ENCODE measurements at regions not wholly inside any gene's neighbourhood (a gene's known extent, or its start where the extent isn't known, plus 50 kb on each side); places are given as distances from the start of the nearest gene placed in this dataset.

DNA sequence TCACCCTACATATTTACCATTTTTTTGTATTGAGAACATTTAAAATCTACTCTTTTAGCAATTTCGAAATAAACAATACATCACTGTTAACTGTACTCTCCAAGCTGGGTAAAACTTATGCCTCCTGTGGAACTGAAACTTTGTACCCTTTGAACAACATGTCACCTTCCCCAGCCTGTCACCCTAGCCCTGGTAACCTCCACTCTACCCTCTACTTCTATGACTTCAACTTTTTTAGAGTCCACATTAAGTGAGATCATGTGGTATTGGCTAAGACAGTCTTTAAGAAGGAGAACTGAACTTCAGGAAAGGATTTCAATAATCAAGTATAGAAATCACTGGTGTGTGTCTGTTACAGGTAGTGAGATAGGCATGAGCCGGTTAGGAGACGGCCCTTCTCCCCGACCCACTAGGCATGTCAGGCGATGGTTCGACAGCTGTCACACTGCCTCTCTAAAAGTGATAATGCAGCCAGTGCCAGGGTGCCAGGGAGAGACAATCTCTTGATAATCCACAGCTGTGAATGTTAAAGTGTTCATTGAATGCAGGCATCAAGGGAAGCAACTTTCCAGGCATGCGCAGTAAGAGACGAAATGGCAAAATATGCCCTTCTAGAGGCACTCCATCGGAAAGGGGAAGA, 74.6 kb upstream of the RNF152 start:
- intact Hi-C loops (cut with DNase I): no loop called here
- no peak for DNase-seq (ENCODE audit: low spot score)
- no peak overlapping the region for H3K27ac ChIP-seq
- H3K9me3 ChIP-seq: no peaks in the 10 kb centered on the region
- no peaks in the 10 kb centered on the region for H3K27me3 ChIP-seq (replicated peaks; ENCODE audit: insufficient read depth)
- WGBS: 97% methylated on average over 9 of the region's 9 CpGs
- no peak for TF ChIP-seq POLR2A (IDR thresholded peaks at IDR 0.05)
- no peak for TF ChIP-seq CTCF (IDR thresholded peaks at IDR 0.05)
- no peak for TF ChIP-seq POLR2AphosphoS5 (IDR thresholded peaks at IDR 0.05)
- no peaks in the 10 kb centered on the region for H3K4me1 ChIP-seq (replicated peaks)
- no peak overlapping the region for H3K4me3 ChIP-seq
- H3K36me3 ChIP-seq: no peaks in the 10 kb centered on the region

GRCh38 chr18:61965311-61965710, 72.5 kb upstream of the RNF152 start:
- intact Hi-C loops (cut with DNase I): no loop called here
- Histone ChIP-seq H3K4me3 (no peak overlapping the region), H3K27me3 (replicated peaks; ENCODE audit: insufficient read depth) (no peaks in the 10 kb centered on the region), H3K4me1 (replicated peaks) (peaks cover 4% of the 10 kb centered on the region), H3K27ac (no peak overlapping the region), H3K36me3 (no peaks in the 10 kb centered on the region), H3K9me3 (no peaks in the 10 kb centered on the region)
- DNase-seq (ENCODE audit: low spot score): no peak
- no peak for TF ChIP-seq POLR2A (IDR thresholded peaks at IDR 0.05)
- no peak for TF ChIP-seq CTCF (IDR thresholded peaks at IDR 0.05)
- TF ChIP-seq POLR2AphosphoS5 (IDR thresholded peaks at IDR 0.05): no peak
- WGBS: 92% methylated on average over 6 of the region's 6 CpGs

GRCh38 chr18:61964616-61965015, 71.8 kb upstream of the RNF152 start:
- peaks cover 4% of the 10 kb centered on the region for H3K4me1 ChIP-seq (replicated peaks)
- H3K36me3 ChIP-seq: no peaks in the 10 kb centered on the region
- H3K4me3 ChIP-seq: no peak overlapping the region
- H3K27ac ChIP-seq: no peak overlapping the region
- intact Hi-C loops (cut with DNase I): no loop called here
- DNase-seq (ENCODE audit: low spot score): no peak
- no peaks in the 10 kb centered on the region for H3K27me3 ChIP-seq (replicated peaks; ENCODE audit: insufficient read depth)
- TF ChIP-seq POLR2AphosphoS5 (IDR thresholded peaks at IDR 0.05) (no peak), POLR2A (IDR thresholded peaks at IDR 0.05) (no peak), CTCF (IDR thresholded peaks at IDR 0.05) (no peak)
- H3K9me3 ChIP-seq: no peaks in the 10 kb centered on the region

DNA sequence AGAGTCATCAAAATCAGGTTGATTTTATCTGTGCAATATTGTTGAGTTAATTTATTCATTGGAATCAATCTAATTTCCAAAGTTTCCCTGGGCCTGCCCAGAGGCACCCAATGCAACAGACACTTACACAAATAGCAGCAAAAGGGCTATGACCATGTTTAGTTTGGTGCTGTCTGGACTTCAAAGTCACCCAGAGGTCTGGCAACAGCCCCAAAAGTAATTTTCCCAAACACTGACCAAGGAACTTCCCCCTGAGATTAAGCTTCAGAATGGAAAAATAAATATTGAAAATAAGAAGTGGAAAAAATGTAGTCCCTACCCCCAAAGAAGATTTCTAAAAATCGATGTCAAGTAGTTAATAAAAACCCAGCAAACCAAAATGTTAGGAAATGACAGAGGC, 70.9 kb upstream of the RNF152 start:
- Histone ChIP-seq H3K4me1 (replicated peaks) (peaks cover 4% of the 10 kb centered on the region), H3K9me3 (no peaks in the 10 kb centered on the region), H3K27me3 (replicated peaks; ENCODE audit: insufficient read depth) (no peaks in the 10 kb centered on the region), H3K36me3 (no peaks in the 10 kb centered on the region), H3K4me3 (no peak overlapping the region), H3K27ac (no peak overlapping the region)
- intact Hi-C loops (cut with DNase I): no loop called here
- WGBS: 46% methylated on average over 1 of the region's 1 CpG
- DNase-seq (ENCODE audit: low spot score): no peak
- TF ChIP-seq POLR2AphosphoS5 (IDR thresholded peaks at IDR 0.05) (no peak), CTCF (IDR thresholded peaks at IDR 0.05) (no peak), POLR2A (IDR thresholded peaks at IDR 0.05) (no peak)

DNA sequence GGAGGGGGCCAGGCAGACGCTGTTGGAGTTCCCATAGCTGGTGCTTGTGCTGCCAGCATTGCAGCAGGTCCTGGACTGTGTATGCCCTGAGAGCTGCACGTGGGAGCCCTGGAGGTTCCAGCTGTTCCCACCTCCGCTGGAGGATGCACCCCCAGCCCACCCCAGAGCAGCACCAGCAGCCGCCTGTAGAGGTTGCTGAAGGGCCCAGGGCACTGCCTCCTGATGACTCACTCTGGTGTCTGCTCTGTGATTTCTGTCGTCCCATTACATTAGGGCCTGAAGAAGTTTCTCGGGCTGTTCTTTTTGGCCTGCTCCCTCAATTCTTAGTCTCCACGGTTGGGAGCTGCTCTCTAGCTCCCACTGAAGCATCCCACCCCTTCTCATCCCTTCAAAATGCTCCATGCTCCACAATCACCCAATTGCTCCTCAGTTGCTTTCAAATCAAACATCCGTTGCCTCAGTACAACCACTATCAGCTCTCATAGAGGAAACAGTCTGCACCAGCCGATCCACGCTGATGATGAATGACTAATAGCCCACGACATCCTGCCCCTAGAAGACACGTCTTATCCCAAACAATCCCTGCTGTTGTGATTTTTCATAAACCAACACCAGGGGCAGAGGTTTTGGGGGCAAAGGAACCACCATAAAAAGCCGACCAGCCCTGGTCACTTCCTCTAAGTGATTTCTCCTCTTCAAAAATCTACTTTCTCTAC, 65.2 kb upstream of the RNF152 start:
- intact Hi-C loops (cut with DNase I): no loop called here
- H3K4me1 ChIP-seq (replicated peaks): peaks cover 4% of the 10 kb centered on the region
- H3K9me3 ChIP-seq: no peaks in the 10 kb centered on the region
- 95% methylated on average over 13 of the region's 13 CpGs for WGBS
- no peaks in the 10 kb centered on the region for H3K27me3 ChIP-seq (replicated peaks; ENCODE audit: insufficient read depth)
- H3K36me3 ChIP-seq: no peaks in the 10 kb centered on the region
- DNase-seq (ENCODE audit: low spot score): no peak
- no peak overlapping the region for H3K27ac ChIP-seq
- H3K4me3 ChIP-seq: no peak overlapping the region
- TF ChIP-seq POLR2A (IDR thresholded peaks at IDR 0.05) (no peak), POLR2AphosphoS5 (IDR thresholded peaks at IDR 0.05) (no peak), CTCF (IDR thresholded peaks at IDR 0.05) (no peak)

Measured in prostate gland (tissue), 2 donors.